ENCODE measurements at regions not wholly inside any gene's neighbourhood (a gene's known extent, or its start where the extent isn't known, plus 50 kb on each side); places are given as distances from the start of the nearest gene placed in this dataset.
A peak's percentile ranks its signal among the peaks of the same experiment; 100 is the strongest.

GRCh38 chr10:49448924-49449323 is 53.0 kb upstream of the DRGX start:
- POLR2A ChIA-PET, result interaction anchor here (1.0 kb wide), 1 partner anchor 22 kb away, joined by 3 read pairs; no protein-coding TSS in a partner anchor
- Histone ChIP-seq H3K9me1 (ENCODE audit: control insufficient read depth, insufficient read depth, low read length) (no peaks in the 10 kb centered on the region), H3K4me2 (ENCODE audit: insufficient read depth, low read length) (no peak overlapping the region), H3K9me3 (replicated peaks; ENCODE audit: control insufficient read depth, insufficient read depth, low read depth, low read length) (no peaks in the 10 kb centered on the region), H3K27me3 (ENCODE audit: control insufficient read depth in 2 of 2, insufficient read depth in 2 of 2, low read length in 2 of 2) (peaks cover 0 to 5% of the 10 kb centered on the region in 2 experiments; a peak in 3 of 5 replicates), H3K4me3 (no peak overlapping the region), H3K9ac (ENCODE audit: insufficient read depth in 1 of 2, low read depth in 2 of 2, low read length in 2 of 2) (no peak overlapping the region), H4K20me1 (replicated peaks; ENCODE audit: control insufficient read depth, insufficient read depth, low read length) (no peaks in the 10 kb centered on the region), H2AFZ (ENCODE audit: low read depth, low read length) (no peak overlapping the region), H3K36me3 (ENCODE audit: control insufficient read depth, insufficient read depth, low read length) (no peaks in the 10 kb centered on the region), H3K4me1 (replicated peaks in 1 of 2; ENCODE audit: control insufficient read depth in 2 of 2, insufficient read depth in 2 of 2, low read length in 2 of 2) (no peaks in the 10 kb centered on the region; a peak in 1 of 5 replicates), H3K79me2 (ENCODE audit: control insufficient read depth, insufficient read depth, low read length) (no peaks in the 10 kb centered on the region), H3K27ac (ENCODE audit: extremely low read depth, low read depth, low read length) (no peak overlapping the region)
- ATAC-seq (no peak), DNase-seq (ENCODE audit: extremely low read depth in 1 of 4, low spot score in 3 of 4) (no peak), FAIRE-seq (no peak)
- intact Hi-C loops (cut with micrococcal nuclease), result no loop called here
- CTCF ChIA-PET (ENCODE audit: low intra/inter-chr PET ratio), result no interaction called here
- peak; percentile 57 for TF ChIP-seq ZFP36 (IDR thresholded peaks at IDR 0.05; ENCODE audit: low read depth, low read length, partially characterized antibody)
- TF ChIP-seq FUS (optimal IDR thresholded peaks at IDR 0.05; ENCODE audit: low read depth, low read length), result no peak
- TF ChIP-seq RBM25 (IDR thresholded peaks at IDR 0.05; ENCODE audit: low read depth, low read length, severe bottlenecking), result peak; percentile 83
- no TSS peak for BruUV-seq (replicated peaks)
- in situ Hi-C loops (cut with MboI), result no loop called here

- Histone ChIP-seq H2AFZ (ENCODE audit: low read depth, low read length) (no peak overlapping the region), H3K36me3 (ENCODE audit: control insufficient read depth, insufficient read depth, low read length) (no peaks in the 10 kb centered on the region), H3K9me3 (replicated peaks; ENCODE audit: control insufficient read depth, insufficient read depth, low read depth, low read length) (no peaks in the 10 kb centered on the region), H3K9me1 (ENCODE audit: control insufficient read depth, insufficient read depth, low read length) (no peaks in the 10 kb centered on the region), H3K4me2 (ENCODE audit: insufficient read depth, low read length) (no peak overlapping the region), H3K27me3 (ENCODE audit: control insufficient read depth in 2 of 2, insufficient read depth in 2 of 2, low read length in 2 of 2) (peaks cover 11 to 20% of the 10 kb centered on the region in 2 experiments), H3K4me1 (replicated peaks in 1 of 2; ENCODE audit: control insufficient read depth in 2 of 2, insufficient read depth in 2 of 2, low read length in 2 of 2) (peaks cover 0 to 9% of the 10 kb centered on the region in 2 experiments; a peak in 3 of 5 replicates), H3K27ac (ENCODE audit: extremely low read depth, low read depth, low read length) (no peak overlapping the region), H4K20me1 (replicated peaks; ENCODE audit: control insufficient read depth, insufficient read depth, low read length) (no peaks in the 10 kb centered on the region), H3K9ac (ENCODE audit: insufficient read depth in 1 of 2, low read depth in 2 of 2, low read length in 2 of 2) (no peak overlapping the region), H3K79me2 (ENCODE audit: control insufficient read depth, insufficient read depth, low read length) (no peaks in the 10 kb centered on the region), H3K4me3 (no peak overlapping the region)
- FAIRE-seq (no peak), ATAC-seq (no peak), DNase-seq (ENCODE audit: extremely low read depth in 1 of 4, low spot score in 3 of 4) (no peak)
- WGBS (ENCODE audit: insufficient coverage, low coverage, missing lambda C conversion rate), result 5% methylated on average over 1 of the region's 1 CpG
- ChIA-PET POLR2A (interaction anchor here (0.6 to 1.8 kb wide), 3 partner anchors 9 to 463 kb away, joined by 3 to 5 read pairs (median 3); no protein-coding TSS in a partner anchor), CTCF (ENCODE audit: low intra/inter-chr PET ratio) (no interaction called here)
- BruUV-seq (replicated peaks), result no TSS peak
- in situ Hi-C loops (cut with MboI) (no loop called here), intact Hi-C loops (cut with micrococcal nuclease) (no loop called here)
- TF ChIP-seq JUND (IDR thresholded peaks at IDR 0.05; ENCODE audit: borderline replicate concordance, low read depth, low read length) (peak; percentile 32; the same call in 1 of the 2 replicates), JUND (tag; IDR thresholded peaks at IDR 0.05; ENCODE audit: borderline replicate concordance, low read depth, low read length) (no peak), NCOA4 (IDR thresholded peaks at IDR 0.05; ENCODE audit: partially characterized antibody) (no peak), ZNF655 (CRISPR knock-in tag; IDR thresholded peaks at IDR 0.05) (no peak), ARID1B (IDR thresholded peaks at IDR 0.05) (0 out of 2 replicates have a peak, but pooled peaks have one; percentile 9), ATF3 (IDR thresholded peaks at IDR 0.05) (peak; percentile 45), ATF3 (CRISPR knock-in tag; conservative IDR thresholded peaks at IDR 0.05) (no peak), FOSL1 (tag; conservative IDR thresholded peaks at IDR 0.05) (peak; percentile 27; the same call in 1 of the 2 replicates)
These were observed 50.1 kb upstream of the DRGX start for GRCh38 chr10:49446031-49446430.
